Liver (tissue), 8 donors: ENCODE measurements at regions not wholly inside any gene's neighbourhood (a gene's known extent, or its start where the extent isn't known, plus 50 kb on each side); places are given as distances from the start of the nearest gene placed in this dataset.

Experiments
- DNase-seq: peaks from one replicate; pipeline ENCODE4 v3.0.0-alpha.2; 2017; ENCODE audit warnings: low spot score
- H3K27ac ChIP-seq, 2 donors: one replicate each; pipeline ENCODE4 v1.7.0; 2013; ENCODE audit warnings: inconsistent platforms in 2 of 2, low read length in 2 of 2, control low read depth in 1 of 2, low read depth in 1 of 2, mild to moderate bottlenecking in 1 of 2
- H3K27me3 ChIP-seq, 4 donors: one replicate each; pipeline versions ENCODE4 v1.6.1 to v1.7.0; 2013; ENCODE audit warnings: low read length in 3 of 4, inconsistent platforms in 1 of 4, mild to moderate bottlenecking in 1 of 4, moderate library complexity in 1 of 4; ENCODE audit not compliant: control insufficient read depth in 4 of 4, insufficient read depth in 4 of 4
- H3K36me3 ChIP-seq, 4 donors: one replicate each; pipeline versions ENCODE4 v1.6.1 to v1.7.0; 2013; ENCODE audit warnings: low read length in 3 of 4, mild to moderate bottlenecking in 3 of 4, low read depth in 1 of 4, moderate library complexity in 1 of 4; ENCODE audit not compliant: control insufficient read depth in 4 of 4, insufficient read depth in 3 of 4
- H3K4me1 ChIP-seq, 4 donors: one replicate each; pipeline versions ENCODE4 v1.6.1 to v1.7.0; 2013; ENCODE audit warnings: low read length in 3 of 4, mild to moderate bottlenecking in 3 of 4, moderate library complexity in 1 of 4; ENCODE audit not compliant: control insufficient read depth in 4 of 4, insufficient read depth in 4 of 4
- H3K4me3 ChIP-seq, 3 donors: one replicate each; pipeline versions ENCODE4 v1.6.1 to v1.7.0; 2013; ENCODE audit warnings: low read length in 3 of 3, control low read depth in 1 of 3, low read depth in 1 of 3, mild to moderate bottlenecking in 1 of 3
- H3K9ac ChIP-seq, 2 donors: one replicate each; pipeline ENCODE4 v1.7.0; 2013; ENCODE audit warnings: low read length in 2 of 2, mild to moderate bottlenecking in 2 of 2, moderate library complexity in 2 of 2, control low read depth in 1 of 2, low read depth in 1 of 2
- H3K9me3 ChIP-seq, 4 donors: one replicate each; pipeline versions ENCODE4 v1.6.1 to v1.7.0; 2013; ENCODE audit warnings: low read length in 3 of 4; ENCODE audit not compliant: control insufficient read depth in 4 of 4
- ATF3 ChIP-seq: IDR thresholded peaks from 2 replicates; pipeline ENCODE4 v1.6.1; 2016; ENCODE audit warnings: antibody characterized with exemption
- CTCF ChIP-seq: fragments of 150-350 bp; IDR thresholded peaks from 2 replicates; pipeline ENCODE4 v1.5.1; 2017; ENCODE audit warnings: improper control_type of control experiment, low read depth, low read length; ENCODE audit not compliant: missing input control
- EGR1 ChIP-seq, 2 donors: IDR thresholded peaks; 2 replicates each; pipeline ENCODE4 v1.6.1; 2016 to 2018; ENCODE audit warnings: antibody characterized with exemption in 2 of 2, low read depth in 2 of 2
- FOXA1 ChIP-seq: IDR thresholded peaks from 2 replicates; pipeline ENCODE4 v1.6.1; 2016; ENCODE audit warnings: antibody characterized with exemption
- FOXA2 ChIP-seq: IDR thresholded peaks from 2 replicates; pipeline ENCODE4 v1.6.1; 2016; ENCODE audit warnings: antibody characterized with exemption
- GABPA ChIP-seq, 2 donors: IDR thresholded peaks in 1 of 2; conservative IDR thresholded peaks in 1 of 2; 2 replicates each; pipeline ENCODE4 v1.6.1; 2016; ENCODE audit warnings: antibody characterized with exemption in 2 of 2, mild to moderate bottlenecking in 1 of 2, moderate library complexity in 1 of 2
- HNF4A ChIP-seq, 2 donors: conservative IDR thresholded peaks; 2 replicates each; pipeline ENCODE4 v1.6.1; 2016; ENCODE audit warnings: antibody characterized with exemption in 2 of 2, mild to moderate bottlenecking in 2 of 2
- HNF4G ChIP-seq: IDR thresholded peaks from 2 replicates; pipeline ENCODE4 v1.6.1; 2016; ENCODE audit warnings: antibody characterized with exemption
- JUND ChIP-seq, 2 donors: IDR thresholded peaks; 2 replicates each; pipeline ENCODE4 v1.6.1; 2016; ENCODE audit warnings: antibody characterized with exemption in 2 of 2
- MAX ChIP-seq: IDR thresholded peaks from 2 replicates; pipeline ENCODE4 v1.6.1; 2016; ENCODE audit warnings: antibody characterized with exemption
- NR2F2 ChIP-seq: IDR thresholded peaks from 2 replicates; pipeline ENCODE4 v1.6.1; 2016; ENCODE audit warnings: antibody characterized with exemption
- RAD21 ChIP-seq, 2 donors: IDR thresholded peaks; 2 replicates each; pipeline ENCODE4 v1.6.1; 2016; ENCODE audit warnings: antibody characterized with exemption in 2 of 2, mild to moderate bottlenecking in 2 of 2
- REST ChIP-seq: IDR thresholded peaks from 2 replicates; pipeline ENCODE4 v1.6.1; 2016; ENCODE audit warnings: antibody characterized with exemption, mild to moderate bottlenecking
- RXRA ChIP-seq, 2 donors: IDR thresholded peaks; 2 replicates each; pipeline ENCODE4 v1.6.1; 2017 to 2018; ENCODE audit warnings: antibody characterized with exemption in 2 of 2, mild to moderate bottlenecking in 1 of 2
- SP1 ChIP-seq: IDR thresholded peaks from 2 replicates; pipeline ENCODE4 v1.6.1; 2018; ENCODE audit warnings: antibody characterized with exemption, mild to moderate bottlenecking
- TAF1 ChIP-seq: conservative IDR thresholded peaks from 2 replicates; pipeline ENCODE4 v1.6.1; 2016; ENCODE audit warnings: antibody characterized with exemption, mild to moderate bottlenecking
- YY1 ChIP-seq: IDR thresholded peaks from 2 replicates; pipeline ENCODE4 v1.6.1; 2016; ENCODE audit warnings: antibody characterized with exemption, mild to moderate bottlenecking
- ZBTB33 ChIP-seq: IDR thresholded peaks from 2 replicates; pipeline ENCODE4 v1.6.1; 2016; ENCODE audit warnings: antibody characterized with exemption
- WGBS: extraction: QIAGEN DNeasy Blood & Tissue Kit; methylation state at CpG from one replicate; pipeline ENCODE4 v1.1.7; 2013; 5-methylcytosine and 5-hydroxymethylcytosine counted together
- donor health status: healthy.
- donor health status: healthy.
- donor health status: healthy.
- donor health status: healthy.
- donor health status: healthy.

- Histone ChIP-seq H3K4me3 (no peak overlapping the region), H3K36me3 (no peaks in the 10 kb centered on the region), H3K9me3 (no peaks in the 10 kb centered on the region), H3K27me3 (no peaks in the 10 kb centered on the region), H3K27ac (no peak overlapping the region), H3K9ac (no peak overlapping the region), H3K4me1 (no peaks in the 10 kb centered on the region)
- 78% methylated on average over 3 of the region's 3 CpGs for WGBS
- no peak for TF ChIP-seq YY1
- no peak for TF ChIP-seq MAX
- no peak for TF ChIP-seq FOXA1
- TF ChIP-seq JUND (IDR thresholded peaks at IDR 0.05), result no peak
- no peak for TF ChIP-seq EGR1 (IDR thresholded peaks at IDR 0.05; ENCODE audit: low read depth in 2 of 2)
- TF ChIP-seq TAF1, result no peak
- TF ChIP-seq ZBTB33, result no peak
- TF ChIP-seq HNF4G, result no peak
- no peak for TF ChIP-seq NR2F2
- no peak for TF ChIP-seq CTCF
- TF ChIP-seq REST, result no peak
- TF ChIP-seq ATF3, result no peak
- TF ChIP-seq SP1, result no peak
- TF ChIP-seq GABPA (IDR thresholded peaks at IDR 0.05 in 1 of 2, conservative IDR thresholded peaks at IDR 0.05 in 1 of 2), result no peak
- TF ChIP-seq FOXA2, result no peak
- TF ChIP-seq HNF4A (conservative IDR thresholded peaks at IDR 0.05), result no peak
- no peak for TF ChIP-seq RXRA (IDR thresholded peaks at IDR 0.05)
- TF ChIP-seq RAD21 (IDR thresholded peaks at IDR 0.05), result no peak
- no peak for DNase-seq
Measured at GRCh38 chr5:152572812-152573211, 167.7 kb upstream of the NMUR2 start.

GRCh38 chr5:152584103-152584502 lies 179.0 kb upstream of the NMUR2 start:
- DNase-seq, result no peak
- no peak overlapping the region for H3K27ac ChIP-seq
- TF ChIP-seq GABPA (IDR thresholded peaks at IDR 0.05 in 1 of 2, conservative IDR thresholded peaks at IDR 0.05 in 1 of 2) (no peak), ATF3 (no peak), MAX (no peak), FOXA2 (no peak), NR2F2 (no peak), FOXA1 (no peak), JUND (IDR thresholded peaks at IDR 0.05) (no peak), CTCF (no peak), REST (no peak), YY1 (no peak)

More at GRCh38 chr5:152584103-152584502, 179.0 kb upstream of the NMUR2 start:
- H3K9me3 ChIP-seq, result peaks cover 0 to 2% (median 0%) of the 10 kb centered on the region in 4 donors
- WGBS, result 69% methylated on average over 3 of the region's 3 CpGs
- no peak overlapping the region for H3K4me3 ChIP-seq
- no peak overlapping the region for H3K9ac ChIP-seq
- no peaks in the 10 kb centered on the region for H3K36me3 ChIP-seq
- no peaks in the 10 kb centered on the region for H3K27me3 ChIP-seq
- no peaks in the 10 kb centered on the region for H3K4me1 ChIP-seq
